GM19328 (cell line): ENCODE measurements at regions not wholly inside any gene's neighbourhood (a gene's known extent, or its start where the extent isn't known, plus 50 kb on each side); places are given as distances from the start of the nearest gene placed in this dataset.
"Not testable (repeated sequence)": the region's sequence is repeated elsewhere in the genome, so short reads cannot be mapped to it uniquely, and the experiment has no call there.

Source experiments
- ATAC-seq: cut with Tn5 transposase; IDR thresholded peaks from one replicate; pipeline ENCODE4 v1.9.1; 2021; ENCODE audit warnings: mild to moderate bottlenecking, moderate library complexity; ENCODE audit not compliant: unreplicated experiment

DNA sequence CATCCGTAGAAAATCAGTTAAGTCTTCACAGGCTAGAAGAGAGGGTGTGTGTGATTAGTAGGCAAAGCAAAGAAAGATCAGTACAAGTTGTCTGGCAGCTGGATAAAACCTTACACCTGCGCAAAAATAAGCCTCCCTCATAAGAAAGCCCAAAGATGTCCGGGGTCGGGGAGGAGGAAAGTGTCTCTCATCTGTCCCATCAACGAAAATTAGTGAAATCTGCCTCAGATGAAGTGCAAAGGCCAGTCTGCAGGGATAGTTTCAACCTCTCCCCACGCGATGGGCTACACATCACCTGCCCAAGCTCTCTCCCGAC is 333.9 kb downstream of the SRGAP2C start:
- ATAC-seq = no peak

DNA sequence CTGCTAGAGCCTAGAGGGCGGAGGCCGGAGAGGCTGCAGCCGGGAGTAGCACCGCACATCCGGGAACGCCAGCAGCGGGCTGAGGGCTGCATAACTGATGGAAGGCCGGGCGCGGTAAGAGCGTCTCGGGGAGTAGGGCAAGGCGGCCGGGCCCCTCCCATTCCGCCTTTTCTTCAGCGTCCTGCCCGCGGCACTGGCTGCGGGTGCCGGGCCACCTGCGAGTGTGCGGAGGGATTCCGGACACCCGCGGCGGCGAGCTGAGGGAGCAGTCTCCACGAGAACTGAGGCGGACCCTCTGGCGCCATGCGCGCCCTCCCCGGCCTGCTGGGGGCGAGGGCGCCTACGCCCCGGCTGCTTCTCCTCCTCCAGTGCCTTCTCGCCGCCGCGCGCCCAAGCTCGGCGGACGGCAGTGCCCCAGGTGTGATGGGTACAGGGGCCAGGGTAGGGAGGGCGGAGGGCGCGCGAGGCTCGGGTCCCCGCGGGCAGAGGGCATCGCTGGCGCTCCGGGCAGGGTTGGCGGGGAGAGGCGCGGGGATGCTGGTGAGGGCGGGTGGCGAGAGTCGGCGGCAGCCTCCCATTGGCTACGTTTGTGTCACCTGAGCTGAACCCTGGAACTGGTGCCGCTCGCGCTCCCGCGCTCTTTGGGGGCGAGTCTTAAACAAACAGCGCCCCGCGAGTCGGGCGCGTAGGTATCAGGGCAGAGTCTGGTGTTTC is 334.4 kb downstream of the SRGAP2C start:
- no peak for ATAC-seq

DNA sequence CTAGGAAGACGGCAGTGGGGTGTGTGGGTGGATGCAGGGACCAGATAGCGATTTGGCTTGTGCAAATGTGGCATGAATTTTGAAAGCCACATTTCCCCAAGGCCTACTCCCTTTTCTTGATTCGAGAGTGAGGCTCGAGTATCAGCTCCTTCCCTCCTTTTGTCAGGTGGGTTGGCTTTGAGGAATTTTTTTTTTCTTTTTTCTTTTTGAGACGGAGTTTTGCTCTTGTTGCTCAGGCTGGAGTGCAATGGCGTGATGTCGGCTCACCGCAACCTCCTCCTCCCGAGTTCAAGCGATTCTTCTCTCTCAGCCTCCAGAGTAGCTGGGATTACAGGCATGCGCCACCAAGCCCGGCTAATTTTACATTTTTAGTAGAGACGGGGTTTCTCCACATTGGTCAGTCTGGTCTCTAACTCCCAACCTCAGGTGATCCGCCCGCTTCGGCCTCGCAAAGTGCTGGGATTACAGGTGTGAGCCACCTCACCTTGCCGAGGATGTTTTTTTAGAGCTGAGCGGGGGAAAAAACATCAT is 335.0 kb downstream of the SRGAP2C start:
- ATAC-seq = not testable (repeated sequence)

DNA sequence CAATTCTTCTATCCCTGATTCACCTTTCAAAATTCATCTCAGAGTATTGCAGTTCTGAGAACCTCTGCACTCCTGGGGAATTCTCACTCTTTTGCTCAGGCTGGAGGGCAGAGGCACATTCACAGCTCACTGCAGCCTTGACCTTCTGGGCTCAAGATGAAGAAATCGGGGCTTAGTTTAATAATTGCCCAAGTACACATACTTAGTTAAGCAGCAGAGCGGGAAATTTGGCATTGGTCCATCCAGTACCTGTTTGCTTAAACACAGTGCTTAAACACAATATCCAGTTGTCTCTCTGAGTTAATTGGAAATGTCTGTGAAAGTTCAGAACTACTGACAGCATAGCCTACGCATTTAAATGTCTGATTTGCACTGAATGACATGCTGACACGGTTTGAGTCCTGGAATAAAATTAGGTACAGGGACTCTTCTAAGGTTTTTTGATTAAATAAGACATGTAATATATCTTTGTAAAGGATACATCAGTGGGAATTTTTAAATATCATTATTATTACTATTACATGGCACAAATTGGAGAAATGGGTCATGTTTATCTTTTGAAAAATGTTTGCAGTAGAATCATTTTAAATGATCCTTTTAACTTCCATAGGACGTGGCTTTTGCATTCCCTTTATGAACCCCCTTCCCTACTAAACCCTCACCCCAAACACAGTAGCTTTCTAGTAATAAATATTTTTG is 337.4 kb downstream of the SRGAP2C start:
- ATAC-seq = no peak

DNA sequence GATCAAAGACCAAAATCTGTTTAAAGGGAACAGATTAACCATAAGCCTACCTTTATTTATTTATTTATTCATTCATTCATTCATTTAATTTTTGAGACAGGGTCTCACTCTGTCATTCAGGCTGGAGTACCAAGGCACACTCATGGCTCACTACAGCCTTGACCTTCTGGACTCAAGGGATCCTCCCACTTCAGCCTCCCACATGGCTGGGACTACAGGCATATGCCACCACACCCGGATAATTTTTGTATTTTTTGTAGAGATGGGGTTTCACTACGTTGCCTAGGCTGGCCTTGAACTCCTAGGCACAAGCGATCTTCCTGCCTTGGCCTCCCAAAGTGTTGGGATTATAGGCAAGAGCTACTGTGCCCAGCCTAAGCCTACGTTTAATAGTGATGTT is 338.3 kb downstream of the SRGAP2C start:
- not testable (repeated sequence) for ATAC-seq

DNA sequence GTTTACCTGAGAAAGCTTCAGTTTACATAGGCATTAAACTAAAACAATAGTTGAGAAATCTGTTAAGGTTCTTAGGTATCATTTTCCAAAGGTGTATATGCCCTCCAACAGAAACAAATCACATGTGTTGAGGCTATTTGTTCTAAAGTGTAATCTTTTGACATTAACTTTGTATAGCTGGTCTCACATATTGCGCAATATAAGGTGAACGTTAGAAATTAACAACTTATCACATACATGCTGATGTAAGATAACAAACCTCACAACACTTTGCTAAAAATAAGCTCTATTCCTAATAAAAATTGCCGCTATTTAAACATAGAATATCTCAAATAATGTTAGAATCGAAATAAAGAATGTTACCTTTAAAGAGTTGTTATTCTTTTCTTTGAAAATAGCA is 340.6 kb downstream of the SRGAP2C start:
- no peak for ATAC-seq

DNA sequence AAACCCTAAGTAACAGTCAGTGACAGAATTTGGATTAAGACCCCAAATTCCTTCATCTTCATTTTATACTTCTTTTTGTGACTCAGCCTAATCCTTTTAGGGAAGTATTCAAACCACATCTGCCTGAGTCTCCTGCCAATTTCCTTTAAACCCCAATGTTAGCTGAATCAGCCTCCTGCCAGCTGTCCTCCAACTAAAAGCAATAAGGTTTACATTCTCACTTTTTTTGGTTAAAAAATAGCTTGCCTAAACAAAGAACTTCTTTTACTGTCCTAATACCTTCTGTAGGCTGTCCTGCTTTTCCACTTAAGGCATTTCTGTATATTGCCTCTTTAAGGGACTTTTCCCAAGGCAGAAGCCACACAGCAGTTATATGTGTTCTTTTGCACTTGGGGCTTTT is 344.2 kb downstream of the SRGAP2C start:
- not testable (repeated sequence) for ATAC-seq

DNA sequence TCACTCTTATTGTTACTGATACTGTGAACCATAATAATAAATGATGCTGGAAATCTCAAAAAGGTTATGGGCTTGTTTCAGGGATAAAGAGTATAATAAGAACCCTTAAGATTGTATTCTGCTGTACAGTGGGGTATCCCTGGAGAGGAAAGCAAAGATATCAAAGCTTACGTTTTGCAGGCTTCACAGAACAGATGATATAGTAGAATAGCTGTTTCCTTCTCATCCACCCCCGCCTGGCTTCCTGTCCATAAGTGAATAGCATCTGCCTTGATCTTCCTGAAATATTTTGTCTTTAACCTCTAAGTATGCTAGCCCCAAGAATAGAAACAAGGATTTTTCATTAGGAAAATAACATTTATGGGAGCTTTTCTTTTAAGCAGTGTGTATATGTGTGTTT is 345.3 kb downstream of the SRGAP2C start:
- ATAC-seq = not testable (repeated sequence)

DNA sequence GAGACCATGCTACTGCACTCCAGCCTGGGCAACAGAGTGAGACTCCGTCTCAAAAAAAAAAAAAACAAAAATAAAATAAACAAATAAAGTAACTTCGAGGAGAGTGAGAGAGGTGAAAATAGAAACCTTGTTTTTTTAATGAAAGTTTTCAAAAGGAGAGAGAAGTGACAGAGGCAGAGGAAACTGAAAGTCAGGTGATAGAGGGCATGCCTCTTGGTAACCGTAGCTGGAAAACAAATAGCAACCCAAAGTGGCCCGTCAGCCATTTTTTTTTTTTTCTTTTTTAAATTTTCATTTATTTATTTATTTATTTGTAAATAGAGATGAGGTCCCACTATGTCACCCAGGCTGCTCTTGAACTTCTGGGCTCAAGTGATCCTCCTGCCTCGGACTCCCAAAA is 347.0 kb downstream of the SRGAP2C start:
- ATAC-seq = not testable (repeated sequence)

DNA sequence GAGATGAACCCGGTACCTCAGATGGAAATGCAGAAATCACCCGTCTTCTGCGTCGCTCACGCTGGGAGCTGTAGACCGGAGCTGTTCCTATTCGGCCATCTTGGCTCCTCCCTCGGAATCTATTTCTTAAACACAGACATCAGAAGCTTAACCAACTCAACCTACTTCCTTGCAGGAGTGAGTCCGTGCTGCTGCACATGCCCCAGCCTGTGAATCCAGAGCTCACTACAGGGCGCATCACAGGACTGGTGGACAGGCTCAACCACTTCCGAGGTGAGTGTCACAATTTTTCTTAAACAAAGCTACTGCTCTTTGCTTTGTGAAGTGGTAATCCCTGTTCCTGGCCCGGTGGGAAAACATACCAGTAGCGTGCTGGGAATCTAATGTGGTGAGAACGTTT is 353.4 kb downstream of the SRGAP2C start:
- not testable (repeated sequence) for ATAC-seq

DNA sequence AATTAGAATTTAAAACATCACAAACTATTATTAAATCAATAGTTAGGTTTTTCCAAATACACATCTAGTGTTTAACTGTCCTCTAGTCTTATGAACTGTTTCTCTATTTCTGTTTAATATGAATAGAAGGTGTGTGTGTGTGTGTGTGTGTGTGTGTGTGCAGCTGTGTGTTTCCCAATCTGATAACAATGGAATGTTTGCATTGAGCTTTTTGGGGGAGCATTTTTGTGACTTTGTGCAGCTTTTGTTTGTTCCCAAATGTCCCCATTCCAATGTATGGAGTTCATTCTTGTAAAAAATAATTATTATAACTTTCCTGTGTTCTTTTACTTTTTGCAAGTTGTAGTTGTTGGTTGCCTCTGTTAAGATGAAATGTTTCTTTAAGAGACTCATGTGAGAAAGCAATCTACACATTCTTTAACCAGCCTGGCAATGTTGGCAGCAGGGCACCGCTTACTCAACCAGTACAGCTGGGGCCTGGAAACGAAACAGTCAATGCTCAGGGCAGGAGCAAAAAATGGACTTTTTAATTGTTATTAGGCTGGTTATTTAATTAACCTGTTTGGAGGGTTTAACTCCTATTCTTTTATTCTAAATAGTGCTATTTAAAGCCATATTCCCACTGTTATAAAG is 354.3 kb downstream of the SRGAP2C start:
- no peak for ATAC-seq

DNA sequence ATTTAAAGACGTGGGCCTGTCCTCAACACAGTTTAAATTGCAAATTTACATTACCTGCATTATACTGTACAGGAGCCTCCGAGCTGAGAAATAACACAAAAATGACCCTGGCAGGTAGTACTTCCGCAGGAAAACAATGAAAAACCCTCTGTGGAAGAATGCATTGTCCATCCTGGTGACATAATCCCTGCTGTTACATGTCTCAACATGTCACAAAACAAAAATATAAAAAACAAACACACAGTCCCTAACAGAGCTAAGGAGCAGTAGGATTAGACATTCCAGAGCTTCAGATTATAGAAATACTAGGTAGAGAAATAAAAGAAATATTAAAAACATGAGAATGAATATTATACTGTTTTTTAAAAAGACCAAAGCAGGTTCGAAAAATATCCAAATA is 359.2 kb downstream of the SRGAP2C start:
- not testable (repeated sequence) for ATAC-seq

DNA sequence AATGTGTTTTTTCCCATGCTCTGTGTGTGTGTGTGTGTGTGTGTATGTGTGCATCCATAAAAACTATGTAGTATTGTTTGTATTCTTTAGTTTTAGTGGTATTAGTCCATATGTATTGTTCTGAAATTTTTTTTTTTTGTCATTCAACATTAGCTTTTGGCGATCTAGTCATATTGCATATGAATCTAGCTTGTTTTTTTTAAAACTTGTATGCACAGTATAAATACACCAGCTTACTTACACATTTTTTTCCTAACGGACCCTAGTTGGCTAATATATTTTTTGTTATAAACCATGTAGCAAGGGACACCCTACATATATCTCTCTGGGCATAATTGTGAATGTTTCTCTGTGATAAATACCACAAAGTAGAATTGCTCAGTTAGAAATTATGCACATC is 359.7 kb downstream of the SRGAP2C start:
- no peak for ATAC-seq

DNA sequence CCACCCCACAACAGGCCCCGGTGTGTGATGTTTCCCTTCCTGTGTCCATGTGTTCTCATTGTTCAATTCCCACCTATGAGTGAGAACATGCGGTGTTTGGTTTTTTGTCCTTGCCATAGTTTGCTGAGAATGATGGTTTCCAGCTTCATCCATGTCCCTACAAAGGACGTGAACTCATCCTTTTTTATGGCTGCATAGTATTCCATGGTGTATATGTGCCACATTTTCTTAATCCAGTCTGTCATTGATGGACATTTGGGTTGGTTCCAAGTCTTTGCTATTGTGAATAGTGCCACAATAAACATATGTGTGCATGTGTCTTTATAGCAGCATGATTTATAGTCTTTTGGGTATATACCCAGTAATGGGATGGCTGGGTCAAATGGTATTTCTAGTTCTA is 361.1 kb downstream of the SRGAP2C start:
- not testable (repeated sequence) for ATAC-seq

DNA sequence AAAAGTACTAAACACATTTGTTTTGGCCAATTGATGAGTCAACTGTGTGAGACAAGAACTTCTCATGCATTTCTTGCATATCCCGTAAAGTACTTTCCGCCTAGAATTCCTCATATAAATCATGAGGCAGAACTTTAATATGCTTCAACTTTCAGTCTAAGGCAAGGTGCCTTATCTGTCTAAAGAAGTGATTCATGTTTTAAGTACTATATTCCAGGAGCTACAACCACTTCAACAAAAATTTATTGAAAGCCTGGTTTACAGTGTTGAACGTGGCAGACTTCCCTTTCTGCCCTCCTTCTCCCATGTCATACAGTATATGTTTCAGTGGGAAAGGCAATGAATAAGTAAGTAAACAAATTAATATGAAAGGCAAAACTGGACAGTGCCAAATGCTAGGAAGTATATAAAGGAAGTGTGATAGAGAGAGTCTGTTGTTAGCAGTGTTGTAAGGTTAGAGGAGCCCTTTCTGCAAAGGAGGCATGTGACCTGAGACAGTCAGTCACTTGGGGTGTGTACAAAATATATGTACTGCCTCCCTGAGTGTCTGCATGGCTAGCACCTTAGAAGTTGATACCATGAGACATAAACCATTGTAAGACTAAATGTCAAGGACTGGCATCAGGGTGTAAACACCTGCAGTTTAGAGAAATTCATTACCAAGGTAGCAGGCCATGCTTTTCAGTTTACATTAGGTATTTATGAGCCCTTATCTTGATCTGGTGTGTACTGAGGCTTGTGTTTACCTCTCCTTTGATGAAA is 362.2 kb downstream of the SRGAP2C start:
- no peak for ATAC-seq

DNA sequence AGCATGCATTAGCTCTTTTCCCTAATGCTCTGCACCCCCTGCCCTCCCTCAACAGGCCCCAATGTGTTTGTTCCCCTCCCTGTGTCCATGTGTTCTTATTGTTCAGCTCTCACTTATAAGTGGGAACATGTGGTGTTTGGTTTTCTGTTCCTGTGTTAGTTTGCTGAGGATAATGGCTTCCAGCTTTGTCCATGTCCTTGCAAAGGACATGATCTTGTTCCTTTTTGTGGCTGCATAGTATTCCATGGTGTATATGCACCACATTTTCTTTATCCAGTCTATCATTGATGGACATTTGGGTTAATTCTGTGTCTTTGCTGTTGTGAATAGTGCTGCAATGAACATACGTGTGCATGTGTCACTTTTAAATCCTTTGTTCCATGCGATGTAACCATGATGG is 363.0 kb downstream of the SRGAP2C start:
- ATAC-seq = not testable (repeated sequence)

DNA sequence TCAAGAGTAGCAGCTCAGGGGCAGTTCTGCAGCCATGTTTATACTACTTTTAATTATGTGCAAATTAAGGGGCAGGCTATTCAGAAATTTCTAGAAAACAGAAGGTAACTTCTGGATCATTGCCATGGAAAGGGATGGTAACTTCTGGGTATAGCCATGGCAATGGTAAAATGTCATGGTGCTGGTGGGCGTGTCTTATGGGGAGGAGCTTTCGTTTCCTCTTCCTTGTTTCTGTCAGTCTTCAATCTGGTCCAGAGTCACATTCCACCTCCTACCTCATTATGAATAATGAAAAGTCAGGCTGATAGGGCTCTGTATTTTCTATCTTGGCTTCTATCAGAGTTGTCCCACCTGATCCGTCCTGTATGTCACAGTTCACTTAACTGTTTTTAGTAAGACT is 366.0 kb downstream of the SRGAP2C start:
- not testable (repeated sequence) for ATAC-seq

DNA sequence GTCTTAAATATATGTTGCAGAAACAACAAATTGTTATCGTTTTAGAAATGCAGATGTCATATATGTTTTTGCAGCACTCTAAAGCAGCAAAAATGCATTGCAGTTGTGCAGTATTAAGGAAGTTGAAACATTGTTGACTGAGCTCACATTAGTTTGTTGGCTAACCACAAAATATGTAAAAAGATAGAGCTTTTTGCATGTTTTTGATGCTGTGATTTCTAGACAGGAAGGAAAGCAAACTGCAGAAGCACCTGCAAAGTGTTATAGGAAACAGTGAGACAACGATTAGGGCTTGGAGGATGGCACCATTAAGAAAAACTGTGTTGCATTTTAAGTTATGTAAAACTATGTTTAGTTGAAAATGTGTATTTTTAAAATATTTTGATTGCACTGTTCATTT is 366.7 kb downstream of the SRGAP2C start:
- not testable (repeated sequence) for ATAC-seq

DNA sequence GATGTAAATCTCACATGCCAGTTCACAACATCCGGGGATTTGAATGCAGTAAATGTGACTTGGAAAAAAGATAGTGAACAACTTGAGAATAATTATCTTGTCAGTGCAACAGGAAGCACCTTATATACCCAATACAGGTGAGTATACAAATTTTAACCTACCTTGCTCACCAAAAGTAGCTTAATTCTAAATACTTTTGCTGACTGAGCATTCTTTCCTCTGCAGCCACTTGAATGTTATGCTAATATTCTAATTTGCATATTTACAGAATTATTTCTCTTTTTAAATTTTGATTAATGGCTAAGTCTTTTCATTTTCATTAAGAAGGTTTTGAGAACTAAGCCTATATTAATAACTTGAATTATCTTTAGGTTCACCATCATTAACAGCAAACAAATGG is 371.8 kb downstream of the SRGAP2C start:
- ATAC-seq = not testable (repeated sequence)

DNA sequence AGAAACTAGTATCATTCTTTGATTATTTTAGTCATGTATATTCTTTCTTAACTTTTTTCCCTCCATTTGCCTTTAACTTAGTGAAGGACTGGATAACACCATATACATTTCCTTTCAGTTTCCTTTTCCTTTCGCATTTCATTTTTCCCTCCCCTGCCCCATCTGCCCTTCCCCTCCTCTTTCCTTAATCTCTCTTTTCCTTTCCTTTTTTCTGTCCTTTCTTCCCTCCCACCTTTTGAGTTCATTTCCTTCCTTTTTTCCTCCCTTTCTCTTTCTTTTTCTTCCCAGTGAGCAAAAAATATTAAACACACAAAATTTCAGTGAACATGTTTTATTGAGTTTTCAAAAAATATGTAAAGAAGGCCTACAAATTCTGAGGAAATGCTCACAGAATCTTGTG is 373.3 kb downstream of the SRGAP2C start:
- not testable (repeated sequence) for ATAC-seq

DNA sequence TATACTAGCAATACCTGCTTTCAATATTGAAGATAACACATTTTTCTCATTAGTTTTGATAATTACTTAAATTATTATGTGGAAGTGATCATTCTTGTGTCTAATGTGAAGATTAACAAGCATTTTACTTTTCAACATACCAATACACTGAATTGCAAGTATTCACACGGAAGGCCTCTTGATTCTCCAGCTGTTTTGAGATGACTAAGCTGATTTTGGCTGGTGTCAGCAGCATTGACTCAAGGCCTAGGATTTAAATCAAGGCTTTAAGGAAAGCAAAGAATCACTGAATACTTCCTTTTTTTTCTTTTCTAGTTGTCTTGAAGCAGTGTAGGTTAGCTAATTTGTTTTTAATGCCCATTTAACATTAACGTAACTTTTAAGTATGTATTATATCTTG is 373.7 kb downstream of the SRGAP2C start:
- ATAC-seq = no peak
